WTC11 (cell line): ENCODE measurements at regions not wholly inside any gene's neighbourhood (a gene's known extent, or its start where the extent isn't known, plus 50 kb on each side); places are given as distances from the start of the nearest gene placed in this dataset.

Source experiments
- FOXP1 ChIP-seq: sonication (generic); formaldehyde crosslinking; IDR thresholded peaks from 2 replicates; pipeline ENCODE4 v1.8.0; 2022; ENCODE audit warnings: missing genetic modification reagents, mild to moderate bottlenecking, moderate library complexity, borderline replicate concordance
- MYBL2 ChIP-seq: sonication (generic); formaldehyde crosslinking; IDR thresholded peaks from 2 replicates; pipeline ENCODE4 v1.8.1; 2023; ENCODE audit warnings: mild to moderate bottlenecking, moderate library complexity, missing genetic modification reagents
- TEAD4 ChIP-seq: sonication (generic); formaldehyde crosslinking; IDR thresholded peaks from 2 replicates; pipeline ENCODE4 v1.8.0; 2022; ENCODE audit warnings: mild to moderate bottlenecking, missing genetic modification reagents
- ZNF121 ChIP-seq: sonication (generic); formaldehyde crosslinking; IDR thresholded peaks from 2 replicates; pipeline ENCODE4 v1.8.0; 2023; ENCODE audit warnings: missing genetic modification reagents
- TF ChIP-seq, protein P1 (sequence below): fragments of 200-600 bp; IDR thresholded peaks from 2 replicates; pipeline ENCODE4 v1.8.0; 2022; ENCODE audit warnings: antibody characterized with exemption
- TF ChIP-seq, protein P2 (sequence below): fragments of 250-450 bp; sonication (Bioruptor Pico); IDR thresholded peaks from 2 replicates; pipeline ENCODE4 v2.1.2; 2022; ENCODE audit warnings: mild to moderate bottlenecking, moderate library complexity

DNA sequence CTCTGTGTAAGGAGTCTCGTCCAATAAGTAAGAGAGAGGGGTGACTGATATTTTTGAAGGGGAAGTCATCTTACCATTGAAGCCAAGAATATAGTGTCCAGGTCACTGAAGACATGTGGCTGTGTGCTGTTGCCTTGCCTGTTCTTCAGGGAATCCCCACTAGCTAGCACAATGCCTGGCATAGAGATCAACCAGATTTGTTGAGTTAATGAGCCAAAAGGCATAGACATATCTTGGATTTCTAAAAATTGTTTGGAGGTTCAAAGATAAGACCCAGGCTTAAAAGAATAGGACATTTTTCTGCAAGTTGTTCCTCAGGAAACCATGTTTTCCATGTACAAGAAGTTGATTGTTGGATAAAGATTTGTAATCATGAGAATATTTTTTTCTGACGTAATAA is 119.3 kb upstream of the DKK2 start:
- TF ChIP-seq TEAD4 (CRISPR knock-in tag) (no peak), ZNF121 (CRISPR knock-in tag) (no peak), MYBL2 (no peak), FOXP1 (CRISPR knock-in tag) (no peak)
- TF ChIP-seq, protein P1, sequence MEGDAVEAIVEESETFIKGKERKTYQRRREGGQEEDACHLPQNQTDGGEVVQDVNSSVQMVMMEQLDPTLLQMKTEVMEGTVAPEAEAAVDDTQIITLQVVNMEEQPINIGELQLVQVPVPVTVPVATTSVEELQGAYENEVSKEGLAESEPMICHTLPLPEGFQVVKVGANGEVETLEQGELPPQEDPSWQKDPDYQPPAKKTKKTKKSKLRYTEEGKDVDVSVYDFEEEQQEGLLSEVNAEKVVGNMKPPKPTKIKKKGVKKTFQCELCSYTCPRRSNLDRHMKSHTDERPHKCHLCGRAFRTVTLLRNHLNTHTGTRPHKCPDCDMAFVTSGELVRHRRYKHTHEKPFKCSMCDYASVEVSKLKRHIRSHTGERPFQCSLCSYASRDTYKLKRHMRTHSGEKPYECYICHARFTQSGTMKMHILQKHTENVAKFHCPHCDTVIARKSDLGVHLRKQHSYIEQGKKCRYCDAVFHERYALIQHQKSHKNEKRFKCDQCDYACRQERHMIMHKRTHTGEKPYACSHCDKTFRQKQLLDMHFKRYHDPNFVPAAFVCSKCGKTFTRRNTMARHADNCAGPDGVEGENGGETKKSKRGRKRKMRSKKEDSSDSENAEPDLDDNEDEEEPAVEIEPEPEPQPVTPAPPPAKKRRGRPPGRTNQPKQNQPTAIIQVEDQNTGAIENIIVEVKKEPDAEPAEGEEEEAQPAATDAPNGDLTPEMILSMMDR, result no peak
- TF ChIP-seq, protein P2, sequence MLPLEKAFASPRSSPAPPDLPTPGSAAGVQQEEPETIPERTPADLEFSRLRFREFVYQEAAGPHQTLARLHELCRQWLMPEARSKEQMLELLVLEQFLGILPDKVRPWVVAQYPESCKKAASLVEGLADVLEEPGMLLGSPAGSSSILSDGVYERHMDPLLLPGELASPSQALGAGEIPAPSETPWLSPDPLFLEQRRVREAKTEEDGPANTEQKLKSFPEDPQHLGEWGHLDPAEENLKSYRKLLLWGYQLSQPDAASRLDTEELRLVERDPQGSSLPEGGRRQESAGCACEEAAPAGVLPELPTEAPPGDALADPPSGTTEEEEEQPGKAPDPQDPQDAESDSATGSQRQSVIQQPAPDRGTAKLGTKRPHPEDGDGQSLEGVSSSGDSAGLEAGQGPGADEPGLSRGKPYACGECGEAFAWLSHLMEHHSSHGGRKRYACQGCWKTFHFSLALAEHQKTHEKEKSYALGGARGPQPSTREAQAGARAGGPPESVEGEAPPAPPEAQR (CRISPR knock-in tag), result no peak
